Endothelial cell of umbilical vein (primary cell): ENCODE measurements at regions not wholly inside any gene's neighbourhood (a gene's known extent, or its start where the extent isn't known, plus 50 kb on each side); places are given as distances from the start of the nearest gene placed in this dataset.

Experiments
- BruUV-seq: library from RNA; stranded (reverse); fragments of 400-500 nt; replicated peaks from 2 replicates; lab custom pipeline; 2021; lab: Mats Ljungman, UMichigan
- CTCF ChIA-PET: fragments of 300-600, 350-600 bp; sonication (Branson Sonifier 250); formaldehyde crosslinking; loops from one replicate; lab custom pipeline; 2021; ENCODE audit warnings: antibody characterized with exemption, inconsistent platforms; lab: Charles Lee
- POLR2A ChIA-PET: fragments of 300-600, 350-600 bp; sonication (Branson Sonifier 250); formaldehyde crosslinking; loops from one replicate; lab custom pipeline; 2021; ENCODE audit warnings: antibody characterized with exemption, inconsistent platforms; lab: Charles Lee
- DNase-seq: peaks from one replicate; pipeline ENCODE4 v3.0.0-alpha.2; 2011; ENCODE audit warnings: low read depth, low spot score
- FAIRE-seq: peaks from 2 replicates; lab custom pipeline; 2011; peaks lifted over from hg19 to GRCh38; lab: Jason Lieb, UNC
- H2AFZ ChIP-seq: 2 replicates; pipeline ENCODE4 v1.6.0; 2012; ENCODE audit warnings: low read depth, low read length, control low read depth, inconsistent platforms
- H3K27ac ChIP-seq: 2 replicates; pipeline ENCODE4 v1.5.1; 2011; ENCODE audit warnings: low read depth, mild to moderate bottlenecking, control low read depth, low read length, moderate library complexity; ENCODE audit not compliant: insufficient read depth
- H3K27me3 ChIP-seq, 2 experiments: 2 replicates each; pipeline versions ENCODE4 v1.6.0 to v1.6.1; 2011; ENCODE audit warnings: low read length in 2 of 2, mixed read lengths in 1 of 2; ENCODE audit not compliant: control insufficient read depth in 2 of 2, insufficient read depth in 2 of 2
- H3K36me3 ChIP-seq, 2 experiments: 2 replicates in 1 of 2; 3 replicates in 1 of 2; pipeline ENCODE4 v1.5.1; 2011; ENCODE audit warnings: low read length in 2 of 2, mild to moderate bottlenecking in 1 of 2, moderate library complexity in 1 of 2; ENCODE audit not compliant: control insufficient read depth in 2 of 2, insufficient read depth in 2 of 2; ENCODE audit errors: extremely low read depth in 1 of 2
- H3K4me1 ChIP-seq: 3 replicates; pipeline ENCODE4 v1.5.1; 2011; ENCODE audit warnings: mild to moderate bottlenecking, low read length; ENCODE audit not compliant: control insufficient read depth, insufficient read depth; ENCODE audit errors: extremely low read depth
- H3K4me2 ChIP-seq: 2 replicates; pipeline ENCODE4 v1.6.1; 2011; ENCODE audit warnings: low read length, control low read depth, mixed read lengths; ENCODE audit not compliant: insufficient read depth
- H3K4me3 ChIP-seq, 3 experiments: fragments of 200-600 bp in 1 of 3; sonication (generic), shearing (Covaris generic) in 1 of 3; replicated peaks in 1 of 3; 2 replicates each; pipeline ENCODE4 v1.5.1; 2011 to 2016; ENCODE audit warnings: control low read depth in 3 of 3, low read length in 3 of 3, mild to moderate bottlenecking in 2 of 3, inconsistent platforms in 1 of 3, low read depth in 1 of 3, moderate library complexity in 1 of 3; ENCODE audit not compliant: insufficient read depth in 1 of 3
- H3K79me2 ChIP-seq: 2 replicates; pipeline ENCODE4 v1.6.0; 2012; ENCODE audit warnings: low read length, inconsistent platforms; ENCODE audit not compliant: control insufficient read depth, insufficient read depth
- H3K9ac ChIP-seq: replicated peaks from 2 replicates; pipeline ENCODE3; 2011; ENCODE audit warnings: low read length, control low read depth; ENCODE audit not compliant: insufficient read depth; ENCODE audit errors: extremely low read depth
- H3K9me1 ChIP-seq: replicated peaks from 3 replicates; pipeline ENCODE4 v1.6.0; 2011; ENCODE audit warnings: mild to moderate bottlenecking, low read length; ENCODE audit not compliant: control insufficient read depth, insufficient read depth; ENCODE audit errors: extremely low read depth
- H3K9me3 ChIP-seq: replicated peaks from 2 replicates; pipeline ENCODE4 v1.5.1; 2012; ENCODE audit warnings: low read length, inconsistent platforms; ENCODE audit not compliant: control insufficient read depth, insufficient read depth
- H4K20me1 ChIP-seq: replicated peaks from 2 replicates; pipeline ENCODE3; 2011; ENCODE audit warnings: mild to moderate bottlenecking, low read length; ENCODE audit not compliant: control insufficient read depth, insufficient read depth; ENCODE audit errors: extremely low read depth
- EZH2 ChIP-seq: IDR thresholded peaks from 2 replicates; pipeline ENCODE4 v1.6.1; 2012; ENCODE audit warnings: borderline replicate concordance, low read depth, mild to moderate bottlenecking, moderate library complexity, low read length, inconsistent platforms; ENCODE audit not compliant: severe bottlenecking
- FOS ChIP-seq: IDR thresholded peaks from 2 replicates; pipeline ENCODE4 v1.6.1; 2011; ENCODE audit warnings: mild to moderate bottlenecking, low read length, moderate library complexity, borderline replicate concordance; ENCODE audit not compliant: insufficient read depth
- GATA2 ChIP-seq: IDR thresholded peaks from 2 replicates; pipeline ENCODE4 v1.7.0; 2011; ENCODE audit warnings: low read depth, mild to moderate bottlenecking, moderate library complexity, mixed read lengths, low read length; ENCODE audit not compliant: insufficient read length, insufficient read depth
- JUN ChIP-seq: IDR thresholded peaks from 2 replicates; pipeline ENCODE4 v1.6.1; 2011; ENCODE audit warnings: borderline replicate concordance, low read depth; ENCODE audit not compliant: insufficient read length, insufficient read depth
- MYC ChIP-seq: IDR thresholded peaks from one replicate; pipeline ENCODE4 v1.6.1; 2011; ENCODE audit warnings: mild to moderate bottlenecking, low read depth, low read length
- POLR2A ChIP-seq: IDR thresholded peaks from 2 replicates; pipeline ENCODE4 v1.6.1; 2012; ENCODE audit warnings: low read depth, mild to moderate bottlenecking, control low read depth, low read length
- POLR2AphosphoS5 ChIP-seq: IDR thresholded peaks from 2 replicates; pipeline ENCODE4 v1.6.1; 2012; ENCODE audit warnings: low read depth, mild to moderate bottlenecking, control low read depth, low read length, moderate library complexity; ENCODE audit not compliant: insufficient read depth
- dilution Hi-C: fragments of 300-500 bp; cut with MboI; formaldehyde crosslinking; loops from one replicate; pipeline ENCODE4 v1.15.0; 2019; ENCODE audit warnings: low sequenced_read_pairs; ENCODE audit not compliant: extremely low pct_ligation_motif_present
- intact Hi-C: fragments of 100-400 bp; cut with micrococcal nuclease; formaldehyde crosslinking; loops from one replicate; pipeline ENCODE4 v1.10.0; 2022
- TF ChIP-seq, protein P1 (sequence below): IDR thresholded peaks from 2 replicates; pipeline ENCODE4 v1.6.1; 2011; ENCODE audit not compliant: insufficient read depth, insufficient read length
- TF ChIP-seq, protein P2 (sequence below), 2 donors: IDR thresholded peaks; 1 replicate in 1 of 2; 2 replicates in 1 of 2; pipeline ENCODE4 v1.5.1; 2011; ENCODE audit warnings: low read length in 2 of 2, mild to moderate bottlenecking in 2 of 2, moderate library complexity in 2 of 2, control low read depth in 1 of 2, inconsistent platforms in 1 of 2, low read depth in 1 of 2; ENCODE audit not compliant: insufficient read depth in 1 of 2; ENCODE audit errors: extremely low read depth in 1 of 2

- H4K20me1 ChIP-seq, result no peaks in the 10 kb centered on the region
- peaks cover 8% of the 10 kb centered on the region for H3K9me3 ChIP-seq
- dilution Hi-C loops, result no loop called here
- POLR2A ChIA-PET, result no interaction called here
- no peak overlapping the region for H3K9ac ChIP-seq
- H3K36me3 ChIP-seq, result no peaks in the 10 kb centered on the region
- no peaks in the 10 kb centered on the region for H3K27me3 ChIP-seq
- no peak overlapping the region for H3K4me3 ChIP-seq
- CTCF ChIA-PET, result no interaction called here
- H3K27ac ChIP-seq, result no peak overlapping the region
- H2AFZ ChIP-seq, result no peak overlapping the region
- no peak overlapping the region for H3K4me2 ChIP-seq
- H3K9me1 ChIP-seq, result no peaks in the 10 kb centered on the region
- intact Hi-C loops, result no loop called here
- BruUV-seq, result no TSS peak
- DNase-seq (no peak), FAIRE-seq (no peak)
- no peaks in the 10 kb centered on the region for H3K4me1 ChIP-seq
- H3K79me2 ChIP-seq, result no peaks in the 10 kb centered on the region
- no peak for TF ChIP-seq GATA2
- TF ChIP-seq EZH2, result no peak
- TF ChIP-seq POLR2AphosphoS5, result no peak
- TF ChIP-seq JUN, result no peak
- TF ChIP-seq MYC, result no peak
- TF ChIP-seq, protein P1, sequence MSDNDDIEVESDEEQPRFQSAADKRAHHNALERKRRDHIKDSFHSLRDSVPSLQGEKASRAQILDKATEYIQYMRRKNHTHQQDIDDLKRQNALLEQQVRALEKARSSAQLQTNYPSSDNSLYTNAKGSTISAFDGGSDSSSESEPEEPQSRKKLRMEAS, result no peak
- TF ChIP-seq, protein P2, sequence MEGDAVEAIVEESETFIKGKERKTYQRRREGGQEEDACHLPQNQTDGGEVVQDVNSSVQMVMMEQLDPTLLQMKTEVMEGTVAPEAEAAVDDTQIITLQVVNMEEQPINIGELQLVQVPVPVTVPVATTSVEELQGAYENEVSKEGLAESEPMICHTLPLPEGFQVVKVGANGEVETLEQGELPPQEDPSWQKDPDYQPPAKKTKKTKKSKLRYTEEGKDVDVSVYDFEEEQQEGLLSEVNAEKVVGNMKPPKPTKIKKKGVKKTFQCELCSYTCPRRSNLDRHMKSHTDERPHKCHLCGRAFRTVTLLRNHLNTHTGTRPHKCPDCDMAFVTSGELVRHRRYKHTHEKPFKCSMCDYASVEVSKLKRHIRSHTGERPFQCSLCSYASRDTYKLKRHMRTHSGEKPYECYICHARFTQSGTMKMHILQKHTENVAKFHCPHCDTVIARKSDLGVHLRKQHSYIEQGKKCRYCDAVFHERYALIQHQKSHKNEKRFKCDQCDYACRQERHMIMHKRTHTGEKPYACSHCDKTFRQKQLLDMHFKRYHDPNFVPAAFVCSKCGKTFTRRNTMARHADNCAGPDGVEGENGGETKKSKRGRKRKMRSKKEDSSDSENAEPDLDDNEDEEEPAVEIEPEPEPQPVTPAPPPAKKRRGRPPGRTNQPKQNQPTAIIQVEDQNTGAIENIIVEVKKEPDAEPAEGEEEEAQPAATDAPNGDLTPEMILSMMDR (IDR thresholded peaks at IDR 0.05; ENCODE audit: extremely low read depth in 1 of 2, insufficient read depth in 1 of 2, low read depth in 1 of 2, low read length in 2 of 2), result no peak
- TF ChIP-seq POLR2A, result no peak
- TF ChIP-seq FOS, result no peak
These were observed 92.1 kb upstream of the FZD10 start for GRCh38 chr12:130070126-130070611.
